Hematopoietic multipotent progenitor cell (in vitro differentiated cells): ENCODE measurements at regions not wholly inside any gene's neighbourhood (a gene's known extent, or its start where the extent isn't known, plus 50 kb on each side); places are given as distances from the start of the nearest gene placed in this dataset.
"Not testable (repeated sequence)": the region's sequence is repeated elsewhere in the genome, so short reads cannot be mapped to it uniquely, and the experiment has no call there.

Experiments
- DNase-seq, 3 donors: peaks; one replicate each; pipeline ENCODE4 v3.0.0-alpha.2; 2011 to 2015; ENCODE audit warnings: low read depth in 2 of 3, low spot score in 2 of 3

DNA sequence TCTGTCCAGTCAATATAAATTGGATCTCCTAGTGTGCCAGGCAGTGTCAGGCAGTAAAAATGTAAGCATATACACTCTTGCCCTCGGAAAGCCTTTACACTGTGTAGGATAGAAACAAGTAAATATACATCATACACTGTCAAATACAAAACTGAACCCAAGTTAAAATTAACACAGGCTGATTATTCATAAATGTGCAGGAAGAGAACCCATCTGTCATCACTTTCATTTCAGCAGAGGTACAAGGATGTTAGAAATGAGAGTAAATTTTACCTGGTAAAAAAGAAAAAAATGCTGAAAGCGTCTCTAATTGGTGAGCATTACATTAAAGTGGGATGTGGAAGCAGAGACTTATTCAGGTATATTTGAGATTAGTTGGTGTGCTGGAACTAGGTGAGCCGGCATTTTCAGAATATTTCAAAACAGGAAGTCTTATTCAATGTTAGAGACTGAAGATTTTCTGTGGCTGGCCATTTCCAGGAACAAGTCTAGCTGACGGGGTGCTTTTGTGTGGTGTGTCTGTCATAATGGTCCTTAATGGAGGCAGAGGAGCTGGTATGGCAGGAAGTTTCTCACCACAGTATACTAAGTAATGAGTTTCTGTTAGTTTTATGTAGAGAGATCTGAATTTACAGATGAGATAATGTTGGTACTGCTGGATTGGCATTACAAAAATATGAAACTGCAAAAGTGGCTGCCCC is 192.6 kb downstream of the CASP12 start:
- DNase-seq, result peak; percentile 52 to 94 (median 68)

DNA sequence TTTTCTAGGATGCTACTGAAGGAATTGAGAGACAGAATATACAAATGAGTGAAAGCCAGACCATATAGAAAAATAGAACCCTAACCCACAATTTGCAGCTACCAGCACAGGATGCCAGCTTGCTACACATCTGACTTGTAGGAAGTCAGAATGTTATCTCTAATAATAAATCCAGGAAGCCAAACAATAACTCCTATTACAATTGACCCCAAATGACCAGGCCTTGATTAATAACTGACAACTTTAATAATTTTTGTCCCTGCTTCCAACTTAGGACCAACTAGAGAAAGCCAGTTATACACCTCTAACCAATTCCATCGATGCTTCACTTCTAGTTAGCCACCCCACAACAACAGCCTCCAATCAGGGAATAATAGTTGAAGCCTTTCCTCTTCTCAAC is 193.4 kb downstream of the CASP12 start:
- DNase-seq, result no peak

- DNase-seq, result no peak
These were observed 194.0 kb downstream of the CASP12 start for GRCh38 chr11:104704146-104704830.

DNA sequence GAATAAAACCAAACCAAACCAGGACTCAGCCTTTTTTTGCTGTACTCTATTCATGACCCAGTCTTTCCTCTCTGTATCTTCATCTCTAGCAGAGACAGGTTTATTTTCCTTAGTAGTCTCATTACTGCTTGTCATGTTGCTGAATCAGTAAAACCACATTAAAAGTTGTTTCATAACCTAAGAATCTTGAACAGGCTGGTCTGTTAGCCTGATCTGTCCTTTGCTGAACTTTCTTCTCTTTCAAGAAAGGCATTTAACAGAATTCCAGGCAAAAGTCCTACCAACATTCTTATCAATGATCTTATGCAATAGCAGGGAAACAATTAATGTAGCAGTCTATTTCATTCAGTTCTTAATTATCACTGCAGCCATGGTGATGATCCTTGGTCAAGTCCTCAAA is 197.7 kb downstream of the CASP12 start:
- no peak for DNase-seq

DNA sequence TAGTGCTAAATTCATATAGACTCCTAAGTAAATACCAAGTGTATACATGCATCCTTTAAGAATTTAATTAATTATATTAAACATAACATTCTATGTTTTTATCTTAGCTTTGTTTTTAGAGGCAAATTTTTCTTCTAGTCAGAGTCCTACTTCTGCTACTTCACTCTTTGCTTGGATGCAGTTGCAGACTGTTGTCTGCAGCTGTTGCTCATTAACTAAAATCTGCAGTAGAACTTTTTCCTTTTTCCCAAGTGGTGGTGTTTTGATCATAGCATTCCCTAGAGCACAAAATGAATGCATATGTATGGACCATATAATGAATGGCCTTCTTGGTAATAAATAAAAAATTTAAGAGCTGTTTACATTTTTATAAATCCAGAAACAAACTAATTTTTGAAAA is 198.3 kb downstream of the CASP12 start:
- no peak for DNase-seq

DNA sequence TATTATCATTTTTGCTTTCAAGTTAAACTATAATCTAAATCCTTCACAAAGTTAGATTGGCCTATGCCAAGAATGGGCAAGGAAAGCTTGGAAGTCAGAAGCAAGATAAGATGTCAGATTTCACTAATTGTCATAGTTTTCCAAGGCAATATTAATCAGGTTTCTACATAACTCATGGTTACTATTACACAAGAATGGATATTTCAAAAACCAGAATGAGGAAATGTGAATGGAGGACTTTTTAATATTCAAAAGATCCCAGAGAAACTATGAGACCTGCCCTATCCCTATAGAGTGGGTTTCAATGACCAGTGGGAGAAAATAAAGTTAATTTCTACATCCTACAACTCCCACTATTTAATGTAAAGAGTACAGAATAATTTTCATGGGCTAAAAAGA is 203.2 kb downstream of the CASP12 start:
- DNase-seq, result no peak

GRCh38 chr11:104694259-104695064 is 203.8 kb downstream of the CASP12 start:
- DNase-seq, result peak in 2 of 3 donors; percentile 22 to 55

GRCh38 chr11:104692751-104693150 is 205.5 kb downstream of the CASP12 start:
- DNase-seq, result no peak

DNA sequence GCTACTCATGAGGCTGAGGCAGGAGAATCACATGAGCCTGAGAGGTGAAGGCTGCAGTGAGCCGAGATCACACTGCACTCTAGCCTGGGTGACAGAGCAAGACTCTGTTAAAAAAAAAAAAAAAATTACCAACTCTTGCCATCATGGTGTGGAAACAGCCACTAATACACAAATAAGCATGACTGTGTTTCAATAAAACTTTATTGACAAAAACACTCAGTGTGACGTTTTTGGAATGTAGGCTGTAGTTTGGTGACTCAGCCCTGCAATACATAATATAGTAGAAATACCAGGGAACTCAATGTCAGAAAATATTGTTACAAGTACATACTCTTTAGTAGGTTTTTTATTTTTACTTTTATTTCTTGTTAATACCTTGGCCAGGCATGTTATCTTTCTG is 207.1 kb downstream of the CASP12 start:
- DNase-seq, result no peak

DNA sequence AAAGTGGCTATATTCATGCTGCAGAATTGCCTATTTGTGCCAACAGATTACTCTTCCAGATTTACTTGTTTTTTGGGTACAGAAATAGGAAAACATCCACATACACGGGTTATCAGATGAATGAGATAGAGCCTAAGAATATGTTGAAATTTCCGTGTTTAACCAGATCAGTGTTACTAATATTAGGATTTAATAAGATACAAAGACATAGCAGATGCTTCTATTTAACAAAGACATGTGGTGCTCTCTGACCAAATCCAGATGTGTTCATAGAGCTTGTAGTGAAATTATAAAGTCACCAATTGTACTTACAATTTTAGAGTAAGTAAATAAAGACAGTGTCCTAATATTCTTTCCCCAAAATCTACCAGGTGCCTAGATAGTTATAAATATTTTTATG is 208.0 kb downstream of the CASP12 start:
- DNase-seq, result no peak

DNA sequence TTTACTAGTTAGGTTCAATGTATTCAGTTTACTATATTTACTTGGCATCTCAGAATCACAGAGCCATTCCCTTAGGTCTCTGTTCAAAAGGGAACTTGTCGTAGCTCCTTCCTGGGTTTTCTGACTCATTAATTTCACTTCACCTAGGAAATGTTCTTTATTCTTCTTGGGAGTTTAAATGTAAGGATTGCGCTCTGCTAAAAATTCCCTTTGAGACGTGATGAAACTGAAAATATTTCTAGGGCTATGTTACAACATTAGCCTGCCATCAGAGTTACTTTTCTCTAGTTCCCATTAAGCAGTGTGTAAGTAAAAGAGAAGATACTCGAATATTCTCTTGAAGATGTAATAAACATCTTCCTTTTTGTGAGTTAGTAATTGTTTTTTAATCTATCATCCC is 209.5 kb downstream of the CASP12 start:
- no peak for DNase-seq

- DNase-seq, result no peak
These were observed 216.1 kb downstream of the CASP12 start for GRCh38 chr11:104682206-104682605.

DNA sequence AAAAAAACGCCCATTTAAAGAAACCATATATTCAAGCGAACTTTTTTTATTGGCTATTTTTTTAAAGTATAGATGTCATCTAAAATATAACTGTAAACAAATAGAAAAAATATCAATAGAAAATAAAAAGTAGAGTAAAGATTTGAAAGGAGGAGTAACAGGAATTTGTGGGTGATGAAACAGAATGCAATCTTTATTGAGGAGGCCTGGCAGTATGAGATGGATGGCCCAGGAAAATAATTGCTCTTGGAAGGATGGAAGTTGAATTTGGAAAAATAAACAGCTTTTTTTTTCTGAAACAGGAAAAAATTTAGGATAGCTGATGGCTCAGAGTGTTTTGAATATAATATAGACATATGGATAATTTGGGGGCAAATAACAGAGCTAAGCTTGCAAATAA is 219.0 kb downstream of the CASP12 start:
- DNase-seq, result no peak

- no peak for DNase-seq
These were observed 219.9 kb downstream of the CASP12 start for GRCh38 chr11:104678408-104678807.

DNA sequence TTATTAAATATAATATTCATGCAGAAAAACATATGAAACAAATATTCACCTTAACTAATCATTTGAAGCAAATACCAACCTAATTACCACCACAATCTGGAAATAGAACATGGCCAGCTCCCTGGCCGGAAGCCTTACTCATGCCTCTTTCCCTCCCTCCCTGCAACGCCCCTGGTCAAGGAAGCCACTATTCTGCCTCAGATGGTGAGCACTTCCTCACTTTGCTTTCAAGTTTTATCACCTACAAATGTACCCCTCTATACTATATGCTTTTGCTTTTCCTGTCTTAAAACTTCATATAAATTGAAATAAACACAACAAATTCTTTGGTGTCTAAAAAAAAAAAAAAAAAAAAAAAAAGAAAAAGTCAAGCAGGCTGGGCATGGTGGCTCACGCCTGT is 221.2 kb downstream of the CASP12 start:
- not testable (repeated sequence) for DNase-seq

DNA sequence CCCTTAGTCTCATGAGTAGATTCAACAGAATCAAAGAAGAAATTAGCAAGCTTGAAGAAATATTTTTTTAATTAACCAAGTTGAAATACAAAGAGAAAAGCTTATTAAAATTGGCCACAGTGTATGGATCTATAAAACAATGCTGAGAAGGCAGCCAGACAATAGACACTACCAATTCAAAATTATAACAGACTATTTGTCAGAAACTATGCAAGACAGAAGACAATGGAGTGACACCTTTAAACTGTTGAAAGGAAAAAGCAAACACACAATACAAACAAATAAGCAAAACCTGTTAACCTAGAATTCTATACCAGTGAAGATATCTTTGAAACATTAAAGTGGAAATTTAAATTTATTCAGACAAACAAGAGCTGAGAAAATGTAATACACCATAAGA is 225.4 kb downstream of the CASP12 start:
- DNase-seq, result no peak

DNA sequence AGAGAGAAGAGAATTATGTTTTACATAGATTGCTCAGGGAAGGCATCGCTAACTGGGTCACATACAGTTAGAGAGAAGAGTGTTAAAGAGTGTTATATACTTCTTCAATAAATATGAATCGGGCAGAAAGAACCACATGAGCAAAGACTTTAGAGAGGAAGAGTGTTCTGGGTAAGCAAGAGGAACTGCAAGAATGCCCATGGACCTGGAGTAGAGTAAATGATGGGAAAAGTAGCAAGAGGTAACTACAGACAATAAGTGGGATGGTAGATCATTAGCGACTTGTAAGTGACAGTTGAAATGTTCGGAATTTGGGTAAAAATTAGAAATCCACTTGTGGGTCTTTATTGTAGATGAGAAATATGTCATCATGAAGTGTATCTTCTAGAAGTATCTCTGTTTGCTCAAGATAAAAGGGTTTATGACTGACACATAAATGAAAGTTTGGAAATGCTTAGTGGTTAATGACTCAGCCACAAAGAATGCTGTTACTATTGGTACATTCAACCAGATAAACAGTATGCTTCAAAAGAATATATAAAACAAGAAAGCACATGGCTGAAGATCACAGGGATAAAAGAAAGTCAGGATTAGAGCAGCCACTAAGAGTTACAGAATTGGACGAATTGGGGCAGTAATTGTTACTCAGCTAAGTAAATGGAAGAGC is 229.3 kb downstream of the CASP12 start:
- DNase-seq, result peak in 2 of 3 donors; percentile 14 to 60

- DNase-seq, result no peak
These were observed 231.6 kb downstream of the CASP12 start for GRCh38 chr11:104666624-104667023.

- DNase-seq, result peak in 2 of 3 donors; percentile 18 to 60
These were observed 232.6 kb downstream of the CASP12 start for GRCh38 chr11:104665641-104666040.

GRCh38 chr11:104663190-104664140 is 234.8 kb downstream of the CASP12 start:
- DNase-seq, result no peak
